HG03060 (cell line): ENCODE measurements at regions not wholly inside any gene's neighbourhood (a gene's known extent, or its start where the extent isn't known, plus 50 kb on each side); places are given as distances from the start of the nearest gene placed in this dataset.
"Not testable (repeated sequence)": the region's sequence is repeated elsewhere in the genome, so short reads cannot be mapped to it uniquely, and the experiment has no call there.

Experiments
- ATAC-seq: cut with Tn5 transposase; IDR thresholded peaks from one replicate; pipeline ENCODE4 v1.9.1; 2021; ENCODE audit warnings: low read depth, moderate number of reproducible peaks; ENCODE audit not compliant: unreplicated experiment

DNA sequence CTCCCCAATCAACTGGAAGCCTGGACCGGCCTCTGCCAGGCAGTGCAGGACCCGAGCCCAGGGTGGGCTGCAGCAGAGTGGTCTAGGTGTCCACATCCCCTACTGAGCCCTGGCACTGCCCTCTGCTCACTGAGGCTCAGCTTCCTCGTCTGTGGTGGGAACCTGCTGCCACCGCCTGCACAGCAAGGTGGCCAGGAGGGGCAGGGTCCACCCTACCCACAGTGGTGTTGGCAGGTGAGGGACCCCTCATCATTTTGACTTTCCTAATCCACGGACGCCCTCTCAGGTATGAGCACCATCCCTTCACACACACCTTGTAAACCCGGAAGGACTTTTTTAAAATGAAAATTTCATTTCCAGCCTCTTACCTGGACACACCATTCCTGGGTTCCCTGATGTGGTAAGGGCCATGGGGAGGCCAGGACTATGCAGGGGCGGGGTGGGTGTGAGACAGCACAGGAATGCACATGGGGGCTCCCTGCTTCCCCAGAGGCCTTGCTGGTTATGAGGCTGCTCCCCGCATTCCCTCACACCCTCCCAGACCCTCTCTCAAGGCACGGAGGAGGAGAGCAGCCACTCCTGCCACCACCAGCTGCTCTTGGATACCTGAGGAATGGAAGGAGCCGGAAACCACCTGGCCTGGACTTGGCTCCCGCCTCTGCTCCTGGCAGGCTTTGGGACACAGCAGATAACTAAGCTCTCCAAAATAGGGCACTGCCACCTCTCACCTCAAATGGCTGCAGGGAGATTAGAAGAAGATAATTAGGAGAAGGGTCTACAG, 185.9 kb upstream of the TPM1 start:
- ATAC-seq: no peak

DNA sequence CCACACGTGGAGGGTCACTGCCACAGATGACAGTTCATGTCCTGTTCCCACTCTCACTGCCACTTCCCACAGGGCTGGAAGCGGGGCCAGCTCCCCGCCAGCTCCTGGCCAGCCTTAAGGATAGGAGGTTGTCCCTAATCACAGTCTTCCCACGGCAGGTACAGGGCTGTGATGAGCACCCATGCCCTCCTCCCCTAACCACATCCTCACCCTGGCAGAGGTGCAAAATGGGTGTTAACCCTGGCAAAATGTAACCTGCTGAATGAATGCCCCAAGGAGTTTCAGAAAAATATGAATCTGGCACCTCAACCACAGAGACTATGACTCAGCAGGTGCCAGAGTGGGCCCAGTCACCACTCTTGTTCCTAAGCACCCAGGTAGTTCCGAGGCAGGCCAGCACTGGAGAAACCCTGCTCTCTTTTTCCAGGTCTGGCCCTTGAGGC, 185.1 kb upstream of the TPM1 start:
- ATAC-seq: no peak

DNA sequence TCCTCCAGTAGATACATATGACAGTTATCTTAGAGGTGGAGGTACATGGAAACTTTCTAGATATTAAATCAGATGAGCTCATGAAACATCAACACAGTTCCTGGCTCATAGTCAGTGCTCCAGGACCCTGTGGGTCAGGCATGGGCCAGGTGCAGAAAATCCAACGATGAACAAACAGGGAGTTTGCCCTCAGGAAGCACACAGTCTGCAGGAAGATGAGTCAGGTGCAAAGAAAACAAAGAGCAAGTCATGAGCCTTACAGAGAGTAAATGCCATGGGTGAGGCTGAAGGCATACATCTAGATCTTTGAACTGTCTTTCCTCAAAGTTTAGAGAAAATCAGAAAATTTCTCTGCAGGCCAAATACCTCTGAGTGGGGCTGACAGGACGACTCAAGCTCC, 184.2 kb upstream of the TPM1 start:
- ATAC-seq: no peak

DNA sequence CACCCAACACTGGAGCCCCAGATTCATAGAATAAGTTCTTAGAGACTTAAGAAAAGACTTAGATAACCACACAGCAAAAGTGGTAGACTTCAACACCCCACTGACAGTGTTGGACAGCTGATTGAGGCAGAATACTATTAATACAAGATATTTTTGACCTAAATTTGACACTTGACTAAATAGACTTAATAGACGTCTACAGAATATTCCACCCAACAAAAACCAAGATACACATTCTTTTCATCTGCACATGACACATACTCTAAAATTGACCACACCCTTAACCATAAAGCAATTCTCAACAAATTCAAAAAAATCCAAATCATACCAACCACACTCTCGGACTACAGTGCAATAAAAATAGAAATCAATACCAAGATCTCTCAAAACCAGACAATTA, 179.8 kb upstream of the TPM1 start:
- no peak for ATAC-seq

DNA sequence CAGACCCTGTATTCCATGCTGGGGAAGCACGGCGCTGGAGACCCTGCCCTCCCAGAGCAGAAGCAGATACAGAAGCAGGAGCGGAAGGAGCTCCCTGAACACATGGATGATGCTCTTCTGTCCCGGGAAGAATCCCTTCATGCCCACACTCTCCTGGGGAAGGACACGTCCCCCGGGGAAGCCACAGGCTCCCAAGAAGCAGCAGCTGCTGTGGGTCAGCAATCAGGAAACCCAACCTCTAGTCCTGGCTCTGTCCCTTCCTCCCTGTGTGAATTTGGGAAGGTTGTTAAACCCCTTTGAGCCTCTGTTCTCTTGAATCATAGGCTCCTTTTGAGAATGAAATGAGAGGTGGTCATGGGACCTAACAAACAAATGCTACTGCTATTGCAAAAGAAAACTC, 176.2 kb upstream of the TPM1 start:
- ATAC-seq: no peak

DNA sequence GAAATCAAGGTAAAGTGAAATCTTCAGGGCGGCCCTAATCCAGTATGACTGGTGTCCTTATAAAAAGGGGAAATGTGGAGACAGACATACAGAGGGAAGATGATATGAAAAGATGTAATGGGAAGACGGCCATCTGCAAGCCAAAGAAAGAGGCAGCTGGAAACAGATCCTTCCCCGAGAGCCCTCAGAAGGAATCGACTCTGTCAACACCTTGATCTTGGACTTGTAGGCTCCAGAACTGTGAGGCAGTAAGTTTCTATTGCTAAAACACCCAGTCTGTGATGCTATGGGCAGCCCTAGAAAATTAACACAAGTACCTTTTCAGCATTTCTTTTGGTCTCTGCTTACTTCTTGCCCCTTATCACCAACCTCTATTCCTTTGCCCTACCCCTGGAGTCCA, 174.7 kb upstream of the TPM1 start:
- ATAC-seq: no peak

DNA sequence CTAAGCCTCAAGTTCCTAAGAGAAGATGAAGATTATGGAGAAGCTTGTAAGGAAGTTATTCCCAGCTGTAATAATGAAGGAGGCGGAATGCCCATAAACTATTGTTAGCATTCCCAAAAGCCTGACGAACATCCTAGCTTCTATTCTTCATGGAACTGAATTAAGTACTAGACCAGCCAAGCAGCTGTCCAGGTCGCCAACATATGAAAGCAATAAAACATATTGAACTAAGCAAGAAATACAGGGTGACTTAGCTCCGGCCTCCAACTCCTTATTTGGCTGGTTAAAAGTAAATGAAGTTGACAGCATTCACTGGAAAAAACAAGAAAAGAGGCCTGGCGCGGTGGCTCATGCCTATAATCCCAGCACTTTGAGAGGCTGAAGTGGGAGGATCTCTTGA, 174.0 kb upstream of the TPM1 start:
- no peak for ATAC-seq

DNA sequence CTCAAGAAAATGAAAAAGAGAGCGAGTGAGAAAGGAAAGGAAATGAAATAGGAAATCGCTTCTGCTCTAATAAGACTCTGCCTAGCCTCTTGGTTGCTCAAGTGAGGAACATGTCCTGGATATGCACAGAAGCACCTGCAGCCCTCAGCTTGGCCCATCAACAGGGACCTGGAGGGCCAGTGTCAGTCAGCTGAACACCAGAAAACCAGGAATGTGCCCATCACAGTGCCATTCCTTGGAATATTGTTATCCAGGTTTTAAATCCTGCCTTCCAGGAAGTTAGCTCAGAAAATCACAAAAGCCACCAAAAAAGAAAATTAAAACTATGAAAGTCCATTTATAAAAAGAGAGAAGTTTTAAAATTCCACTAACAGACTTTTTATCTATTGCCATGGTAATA, 173.4 kb upstream of the TPM1 start:
- ATAC-seq: no peak

DNA sequence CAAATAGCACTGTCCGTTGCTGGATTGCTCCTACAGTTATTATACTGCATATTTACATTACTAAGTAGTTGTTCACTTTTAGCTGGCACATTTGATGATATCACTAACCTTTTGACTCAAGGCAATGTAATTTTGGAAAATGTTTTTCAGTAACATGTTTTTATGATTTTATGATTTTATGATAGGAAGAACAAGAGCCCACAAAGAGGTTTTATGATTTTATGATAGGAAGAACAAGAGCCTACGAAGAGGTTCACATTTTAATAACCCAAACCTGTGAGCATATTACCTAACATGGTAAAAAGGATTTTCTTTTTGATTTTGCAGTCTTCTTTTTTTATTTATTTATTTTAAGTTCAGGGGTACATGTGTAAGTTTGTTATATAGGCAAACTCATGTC, 172.3 kb upstream of the TPM1 start:
- ATAC-seq: no peak

DNA sequence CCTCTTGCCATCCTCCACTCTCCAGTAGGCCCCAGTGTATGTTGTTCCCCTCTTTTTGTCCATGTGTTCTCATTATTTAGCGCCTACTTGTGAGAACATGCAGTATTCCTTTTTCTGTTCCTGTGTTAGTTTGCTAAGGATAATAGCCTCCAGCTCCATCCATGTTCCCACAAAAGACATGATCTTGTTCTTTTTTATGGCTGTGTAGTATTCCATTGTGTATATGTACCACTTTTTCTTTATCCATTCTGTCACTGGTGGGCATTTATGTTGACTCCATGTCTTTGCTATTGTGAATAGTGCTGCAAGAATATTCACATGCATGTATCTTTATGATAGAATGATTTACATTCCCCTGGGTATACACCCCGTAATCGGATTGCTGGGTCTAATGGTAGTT, 171.8 kb upstream of the TPM1 start:
- not testable (repeated sequence) for ATAC-seq

DNA sequence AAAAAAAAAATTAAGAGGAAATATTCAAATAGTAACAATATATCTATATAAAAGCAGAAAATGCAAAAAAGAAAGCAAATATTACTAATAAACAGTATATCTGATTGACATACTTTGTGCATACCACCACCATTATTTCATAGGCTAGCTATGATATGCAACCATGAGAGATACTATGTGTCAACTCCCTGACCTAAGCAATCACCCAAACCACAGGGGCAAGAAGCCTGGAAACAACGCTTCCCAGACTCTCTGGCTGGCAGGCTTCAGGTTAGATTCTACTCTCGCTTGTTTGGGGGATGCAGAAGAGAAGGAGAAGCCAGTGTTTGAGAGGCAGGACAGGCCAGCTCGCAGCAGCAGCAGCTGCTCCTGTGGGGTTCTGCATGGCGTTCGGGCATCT, 169.3 kb upstream of the TPM1 start:
- no peak for ATAC-seq

DNA sequence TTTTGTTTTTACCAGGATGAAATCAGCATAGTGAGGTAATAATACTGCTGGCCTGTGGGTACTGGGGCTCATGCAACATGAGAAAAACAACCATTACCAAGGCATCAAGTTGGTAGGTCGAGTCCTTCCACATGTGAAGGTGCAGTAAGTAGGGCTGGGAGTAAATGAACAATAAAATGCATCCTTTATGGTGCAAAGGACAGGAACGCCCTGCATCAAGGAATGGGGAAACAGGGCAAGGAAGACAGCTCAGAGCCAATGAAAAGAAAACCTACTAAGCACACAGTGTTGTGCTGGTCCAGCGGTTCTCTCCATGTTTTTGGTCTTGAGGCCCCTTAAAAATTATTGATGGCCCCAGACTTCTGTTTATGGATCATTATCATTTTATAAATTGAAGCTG, 168.5 kb upstream of the TPM1 start:
- ATAC-seq: no peak

DNA sequence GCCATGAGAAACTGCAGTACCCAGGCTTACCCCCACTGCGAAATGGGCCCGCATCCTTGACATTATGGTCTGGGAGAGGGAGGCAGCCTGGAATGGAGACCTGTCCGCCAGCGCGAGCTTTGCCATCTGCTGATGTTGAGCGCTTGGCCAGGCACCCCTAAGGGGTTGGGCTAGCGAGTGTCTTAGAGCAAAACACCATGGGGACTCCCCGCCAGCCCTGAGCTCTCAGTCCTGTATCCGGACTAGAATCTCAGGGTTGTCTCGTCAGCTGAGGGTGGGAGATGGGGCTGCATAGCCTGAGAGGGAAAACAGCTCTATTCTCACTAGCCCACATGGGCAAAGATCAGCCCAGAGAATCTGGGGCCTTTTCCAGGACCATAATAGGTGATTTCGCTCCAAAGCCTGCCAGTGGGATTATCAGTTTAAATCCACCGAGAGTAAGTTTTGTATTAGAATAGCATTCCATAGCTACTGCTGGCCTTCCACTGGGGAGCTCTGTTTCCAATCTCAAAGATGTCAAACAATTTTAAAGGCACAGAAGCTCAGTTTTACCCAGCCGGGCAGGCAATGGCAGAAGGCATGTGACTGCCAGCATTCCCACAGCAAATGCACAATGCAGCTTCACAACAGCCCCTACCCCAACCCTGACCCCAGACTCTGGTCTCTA, 167.5 kb upstream of the TPM1 start:
- no peak for ATAC-seq

DNA sequence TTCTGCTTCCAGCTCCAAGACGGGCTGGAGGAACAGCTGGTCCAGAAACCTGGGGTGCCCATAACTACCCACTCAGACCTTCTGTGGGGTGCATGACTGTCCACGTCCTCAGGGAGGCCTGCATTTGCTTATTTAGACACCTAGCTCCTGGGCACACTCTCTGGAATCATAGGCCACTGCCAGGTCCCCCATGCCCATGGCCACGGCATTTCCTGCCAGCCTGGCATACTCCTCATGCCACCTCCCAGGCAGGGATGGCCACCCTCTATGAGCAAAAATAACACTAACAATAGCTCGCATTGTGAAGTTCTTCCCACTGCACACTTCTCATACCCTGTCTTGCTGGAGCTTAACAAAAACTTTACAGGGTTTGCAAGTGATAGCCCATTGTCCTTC, 166.9 kb upstream of the TPM1 start:
- no peak for ATAC-seq

DNA sequence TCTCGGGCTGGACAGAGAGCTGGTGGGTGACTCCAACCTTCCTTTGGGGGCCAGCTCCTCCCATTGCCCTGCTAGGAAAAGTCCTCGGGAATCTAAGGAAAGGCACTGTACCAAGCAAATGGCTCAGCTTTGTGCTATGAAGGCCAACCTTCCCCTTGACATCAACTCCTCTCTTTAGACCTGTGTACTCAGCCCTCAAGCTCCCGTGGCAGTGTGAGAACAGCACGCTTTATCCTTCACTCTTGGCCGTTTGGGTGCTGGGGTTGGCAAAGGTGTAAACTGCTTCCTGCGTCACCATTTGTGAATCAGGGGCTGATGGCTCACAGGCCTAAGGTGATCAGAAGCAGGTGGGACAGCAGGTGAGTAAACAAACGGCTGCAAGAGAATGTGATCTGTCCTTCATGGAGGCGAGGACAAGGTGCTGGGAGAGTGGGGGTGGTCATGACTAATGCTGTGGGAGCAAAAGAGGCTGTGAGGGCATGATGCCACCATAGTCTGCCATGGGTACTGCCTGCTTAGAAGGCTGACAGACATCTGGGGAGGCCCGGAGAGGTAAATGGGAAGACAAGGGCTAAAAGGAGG, 165.2 kb upstream of the TPM1 start:
- no peak for ATAC-seq

DNA sequence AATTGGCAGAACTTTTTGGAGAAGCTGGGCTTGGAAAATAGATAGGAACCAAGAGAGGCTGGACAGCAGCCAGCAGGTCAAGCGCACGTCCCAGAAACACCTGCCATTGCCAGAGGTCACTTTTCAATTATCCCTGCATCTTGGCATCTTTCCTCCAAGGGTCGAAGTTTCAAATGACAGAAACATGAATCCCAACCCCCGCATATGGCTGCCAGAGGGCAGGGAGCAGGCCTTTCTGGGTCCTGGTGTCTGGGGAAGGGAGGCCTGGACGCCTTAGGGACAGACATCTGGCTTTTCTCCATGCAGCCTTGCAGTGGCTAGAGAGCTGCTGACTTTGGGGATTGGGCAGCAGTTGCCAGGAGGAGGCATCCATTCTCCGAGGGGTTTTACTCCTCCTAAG, 164.5 kb upstream of the TPM1 start:
- no peak for ATAC-seq

DNA sequence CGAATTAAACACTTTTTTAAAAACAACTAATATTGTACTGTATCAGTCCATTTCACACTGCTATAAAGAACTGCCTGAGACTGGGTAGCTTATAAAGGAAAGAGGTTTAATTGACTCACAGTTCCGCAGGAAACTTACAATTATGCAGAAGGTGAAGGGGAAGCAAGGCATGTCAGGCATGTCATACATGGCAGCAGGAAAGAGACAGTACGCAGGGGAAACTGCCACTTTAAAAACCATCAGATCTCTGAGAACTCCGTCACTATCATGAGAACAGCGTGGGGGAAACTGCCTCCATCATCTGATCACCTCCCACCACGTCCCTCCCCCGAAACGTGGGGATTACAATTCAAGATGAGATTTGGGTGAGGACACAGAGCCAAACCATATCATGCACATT, 162.8 kb upstream of the TPM1 start:
- ATAC-seq: no peak

DNA sequence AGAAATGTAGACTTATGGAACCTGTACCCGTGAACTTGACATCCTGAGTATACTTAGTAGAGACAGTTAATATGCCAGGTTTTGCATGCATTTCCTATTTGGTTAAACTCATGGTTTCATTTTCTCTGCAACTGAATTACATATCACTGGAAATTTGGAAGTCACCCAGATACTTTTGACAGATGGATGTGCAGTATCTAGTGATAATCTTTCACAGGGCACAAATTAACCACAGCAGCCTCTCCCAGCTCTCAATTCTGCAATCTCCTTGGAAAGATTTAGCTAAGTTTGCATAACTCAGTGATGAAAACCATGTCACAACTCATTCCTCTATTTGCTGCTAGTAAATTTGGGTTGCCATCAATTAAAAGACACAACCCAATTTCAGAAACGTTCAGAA, 162.3 kb upstream of the TPM1 start:
- no peak for ATAC-seq

DNA sequence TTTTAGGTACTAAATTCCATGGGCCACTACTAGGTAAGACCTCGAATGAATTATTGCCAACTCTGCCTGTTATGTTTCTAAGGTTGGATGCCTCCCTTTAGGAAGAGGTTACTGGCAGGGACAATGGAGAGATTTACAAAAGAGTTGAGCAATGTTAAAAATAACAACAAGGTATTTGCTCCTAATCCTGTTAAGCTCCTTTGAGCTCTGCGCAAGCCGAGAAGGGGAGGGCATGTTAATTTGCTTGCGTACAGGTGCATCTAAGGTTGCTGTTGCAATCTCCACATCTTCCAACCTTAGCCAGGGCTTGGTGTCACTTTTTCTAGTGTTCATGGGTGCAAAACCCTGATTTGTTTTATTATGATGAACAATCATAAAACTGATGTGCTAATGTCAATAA, 161.5 kb upstream of the TPM1 start:
- no peak for ATAC-seq

DNA sequence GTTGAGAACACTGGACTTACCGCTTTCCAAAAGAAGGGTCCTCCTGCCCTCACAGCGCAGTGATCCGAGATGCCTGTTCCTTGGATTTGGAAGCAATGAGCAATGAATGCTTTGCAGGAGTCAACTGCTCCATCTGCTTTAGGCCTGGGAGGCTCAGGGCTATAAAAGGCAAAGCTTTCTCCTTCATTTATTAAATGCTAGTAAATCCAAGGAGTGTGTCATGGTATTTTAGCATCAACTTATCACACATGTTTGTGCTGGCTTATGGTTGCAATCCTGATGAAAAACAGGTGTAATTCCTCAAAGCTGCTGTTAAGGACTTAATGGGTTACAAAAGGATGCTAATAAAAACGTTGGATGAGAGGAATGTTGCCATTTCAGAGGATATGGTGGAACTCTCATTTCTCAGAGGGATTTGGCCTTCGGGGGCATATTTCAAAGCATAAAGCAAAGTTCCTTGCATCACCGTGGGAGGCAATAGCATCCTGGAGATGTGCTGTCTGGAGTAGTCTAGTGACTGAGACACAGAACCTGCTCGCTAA, 158.5 kb upstream of the TPM1 start:
- ATAC-seq: no peak

DNA sequence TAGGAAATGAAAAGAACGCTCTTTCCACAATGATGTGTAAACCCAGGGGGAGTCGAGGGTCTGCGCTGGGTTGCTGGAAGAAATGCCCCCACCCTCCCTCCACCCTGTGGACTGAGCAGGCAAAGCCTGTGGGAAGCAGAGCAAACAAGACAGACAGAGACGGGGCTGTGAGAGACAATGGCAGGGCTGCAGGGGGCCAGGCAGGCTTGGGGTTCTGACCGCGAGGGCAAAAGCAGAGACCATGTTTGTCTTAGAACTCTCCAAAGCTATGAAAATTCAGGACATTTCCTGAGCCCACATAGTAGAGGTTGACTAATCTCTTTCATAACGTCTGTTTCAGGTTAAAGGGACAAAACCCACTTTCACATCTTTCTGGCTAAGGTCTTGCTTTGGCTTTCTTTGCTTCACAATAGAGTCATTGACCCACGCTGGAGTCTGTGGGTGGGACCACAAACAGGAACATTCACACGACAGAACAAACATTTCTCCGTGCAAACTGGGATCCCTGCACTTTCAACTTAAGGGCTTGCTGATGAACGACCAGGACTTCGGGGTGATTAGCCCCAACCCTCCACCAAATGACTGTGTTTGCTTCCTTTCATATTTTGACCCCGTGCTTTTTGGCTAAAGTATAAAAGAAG, 156.0 kb upstream of the TPM1 start:
- ATAC-seq: no peak
